GM06990 (cell line): ENCODE measurements at regions not wholly inside any gene's neighbourhood (a gene's known extent, or its start where the extent isn't known, plus 50 kb on each side); places are given as distances from the start of the nearest gene placed in this dataset.

ENCODE experiments used
- DNase-seq: peaks from one replicate; pipeline ENCODE4 v3.0.0-alpha.2; 2011; ENCODE audit not compliant: insufficient read length; ENCODE audit errors: extremely low read depth
- H3K27me3 ChIP-seq: replicated peaks from 2 replicates; pipeline ENCODE4 v1.6.0; 2011; ENCODE audit warnings: low read length; ENCODE audit not compliant: control insufficient read depth, insufficient read depth
- H3K36me3 ChIP-seq: 2 replicates; pipeline ENCODE4 v1.5.1; 2011; ENCODE audit warnings: low read length; ENCODE audit not compliant: control insufficient read depth, insufficient read depth
- H3K4me3 ChIP-seq: replicated peaks from 2 replicates; pipeline ENCODE4 v1.5.1; 2011; ENCODE audit warnings: low read depth, mild to moderate bottlenecking, control low read depth, low read length
- TF ChIP-seq, protein P1 (sequence below): IDR thresholded peaks from 2 replicates; pipeline ENCODE4 v1.5.1; 2011; ENCODE audit warnings: low read length, control low read depth, mild to moderate bottlenecking, inconsistent platforms; ENCODE audit not compliant: insufficient read depth, poor library complexity, severe bottlenecking

DNA sequence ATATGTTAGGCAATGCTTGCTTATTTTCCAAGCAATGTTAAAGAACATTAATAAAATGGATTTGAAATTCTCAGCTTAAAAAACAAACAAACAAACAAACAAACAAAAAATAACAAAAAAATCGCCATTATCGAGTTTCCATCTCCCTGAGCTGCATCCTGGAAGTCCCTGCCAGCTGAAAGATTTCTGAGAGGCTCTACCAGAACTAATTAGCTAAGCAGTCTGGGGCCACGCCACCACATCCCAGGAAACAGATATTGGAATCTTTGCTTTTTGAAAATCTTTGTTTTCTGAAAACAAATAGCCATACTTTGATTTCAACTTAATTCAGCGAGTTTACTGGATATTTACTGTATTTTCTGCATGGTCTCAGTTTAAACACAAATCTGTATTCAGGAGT is 143.6 kb downstream of the LSMEM1 start:
- Histone ChIP-seq H3K4me3 (no peak overlapping the region), H3K27me3 (no peaks in the 10 kb centered on the region), H3K36me3 (no peaks in the 10 kb centered on the region)
- TF ChIP-seq, protein P1, sequence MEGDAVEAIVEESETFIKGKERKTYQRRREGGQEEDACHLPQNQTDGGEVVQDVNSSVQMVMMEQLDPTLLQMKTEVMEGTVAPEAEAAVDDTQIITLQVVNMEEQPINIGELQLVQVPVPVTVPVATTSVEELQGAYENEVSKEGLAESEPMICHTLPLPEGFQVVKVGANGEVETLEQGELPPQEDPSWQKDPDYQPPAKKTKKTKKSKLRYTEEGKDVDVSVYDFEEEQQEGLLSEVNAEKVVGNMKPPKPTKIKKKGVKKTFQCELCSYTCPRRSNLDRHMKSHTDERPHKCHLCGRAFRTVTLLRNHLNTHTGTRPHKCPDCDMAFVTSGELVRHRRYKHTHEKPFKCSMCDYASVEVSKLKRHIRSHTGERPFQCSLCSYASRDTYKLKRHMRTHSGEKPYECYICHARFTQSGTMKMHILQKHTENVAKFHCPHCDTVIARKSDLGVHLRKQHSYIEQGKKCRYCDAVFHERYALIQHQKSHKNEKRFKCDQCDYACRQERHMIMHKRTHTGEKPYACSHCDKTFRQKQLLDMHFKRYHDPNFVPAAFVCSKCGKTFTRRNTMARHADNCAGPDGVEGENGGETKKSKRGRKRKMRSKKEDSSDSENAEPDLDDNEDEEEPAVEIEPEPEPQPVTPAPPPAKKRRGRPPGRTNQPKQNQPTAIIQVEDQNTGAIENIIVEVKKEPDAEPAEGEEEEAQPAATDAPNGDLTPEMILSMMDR: no peak
- DNase-seq: no peak

DNA sequence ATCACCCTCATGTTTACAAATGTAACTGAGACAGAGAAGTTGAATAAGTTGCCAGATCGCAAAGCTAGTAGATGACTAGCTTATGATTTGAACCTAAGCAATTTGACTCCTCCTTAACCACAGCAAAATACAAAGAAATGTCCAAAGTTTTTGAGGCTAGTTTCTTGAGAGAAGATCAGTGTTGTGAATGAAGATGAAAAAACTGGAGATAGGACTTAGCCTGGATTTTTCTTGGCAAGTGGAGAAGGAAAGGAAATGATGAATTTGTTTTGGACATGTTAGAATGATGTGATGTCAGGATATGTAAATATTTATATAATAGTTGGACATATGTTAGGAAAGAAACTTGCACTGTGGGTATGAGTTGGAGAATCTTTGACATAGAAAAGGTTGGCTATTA is 149.8 kb downstream of the LSMEM1 start:
- Histone ChIP-seq H3K27me3 (no peaks in the 10 kb centered on the region), H3K4me3 (no peak overlapping the region), H3K36me3 (no peaks in the 10 kb centered on the region)
- TF ChIP-seq, protein P1: no peak
- DNase-seq: no peak

GRCh38 chr7:112634107-112634506 is 153.3 kb downstream of the LSMEM1 start:
- H3K27me3 ChIP-seq: no peaks in the 10 kb centered on the region
- no peaks in the 10 kb centered on the region for H3K36me3 ChIP-seq
- no peak overlapping the region for H3K4me3 ChIP-seq
- TF ChIP-seq, protein P1: no peak
- DNase-seq: no peak

- DNase-seq: no peak
- Histone ChIP-seq H3K4me3 (no peak overlapping the region), H3K27me3 (no peaks in the 10 kb centered on the region), H3K36me3 (no peaks in the 10 kb centered on the region)
- TF ChIP-seq, protein P1: no peak
Measured at GRCh38 chr7:112635742-112636141, 154.5 kb downstream of the TMEM168 start.

DNA sequence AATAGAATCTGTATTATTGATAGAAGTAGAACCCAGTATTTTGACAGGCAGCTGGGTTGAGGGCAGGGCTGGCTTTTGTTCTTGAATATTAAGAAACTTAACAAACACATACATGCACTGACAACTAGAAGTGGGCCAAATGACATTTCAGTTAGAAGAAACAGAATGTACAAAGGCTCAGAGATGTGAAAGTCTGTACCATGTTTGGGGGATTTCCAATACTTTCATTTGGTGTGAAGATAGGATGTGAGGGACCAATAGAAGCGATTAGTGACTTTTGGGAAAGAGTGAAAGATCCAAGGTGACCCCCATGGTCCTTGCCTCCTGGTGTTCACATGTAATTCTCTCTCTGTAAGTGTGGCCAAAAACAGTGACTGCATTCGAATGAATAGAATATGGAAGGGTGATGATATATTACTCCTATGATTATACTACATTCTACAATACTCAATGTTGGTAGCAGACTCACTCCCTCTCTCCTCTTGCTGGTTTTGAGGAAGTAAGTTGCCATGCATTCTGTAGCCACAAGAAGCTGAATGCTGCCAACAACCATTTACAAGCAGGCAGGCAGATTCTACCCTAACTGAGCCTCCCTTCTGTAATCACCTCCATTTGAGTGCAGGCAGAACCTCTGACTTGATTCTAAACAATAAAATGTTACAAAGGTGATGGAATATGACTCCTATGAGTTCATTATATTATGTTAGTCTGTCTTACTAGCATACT is 151.4 kb downstream of the TMEM168 start:
- Histone ChIP-seq H3K36me3 (no peaks in the 10 kb centered on the region), H3K4me3 (no peak overlapping the region), H3K27me3 (no peaks in the 10 kb centered on the region)
- DNase-seq: no peak
- TF ChIP-seq, protein P1: no peak

DNA sequence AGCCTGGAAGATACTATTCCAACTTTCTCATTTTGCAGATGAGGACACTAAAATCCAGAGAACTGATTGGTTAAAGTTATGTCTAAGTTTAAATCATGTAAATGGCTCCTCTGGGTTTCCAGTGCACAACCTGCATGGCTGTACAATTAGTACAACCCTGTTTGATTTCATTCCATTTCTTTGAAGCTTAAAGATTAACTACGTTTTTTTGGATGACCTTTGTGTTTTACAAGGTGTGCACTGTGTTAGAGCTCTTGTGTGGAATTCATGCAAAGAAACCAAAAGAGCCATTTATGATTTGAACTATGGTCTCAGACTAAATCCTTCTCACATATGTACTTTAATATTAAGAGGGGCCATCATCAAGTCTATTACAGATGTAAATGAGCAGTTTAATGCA is 149.5 kb downstream of the TMEM168 start:
- no peaks in the 10 kb centered on the region for H3K36me3 ChIP-seq
- TF ChIP-seq, protein P1: no peak
- no peak for DNase-seq
- H3K4me3 ChIP-seq: no peak overlapping the region
- H3K27me3 ChIP-seq: no peaks in the 10 kb centered on the region
